Astrocyte of the spinal cord (primary cell): ENCODE measurements at regions not wholly inside any gene's neighbourhood (a gene's known extent, or its start where the extent isn't known, plus 50 kb on each side); places are given as distances from the start of the nearest gene placed in this dataset.

Source experiments
- DNase-seq: peaks from one replicate; pipeline ENCODE4 v3.0.0; 2011; ENCODE audit warnings: low read depth, low spot score
- H3K4me3 ChIP-seq: 2 replicates; pipeline ENCODE4 v1.5.1; 2011; ENCODE audit warnings: low read depth, mild to moderate bottlenecking, low read length, moderate library complexity
- in situ Hi-C: cut with HindIII; loops from 2 replicates; pipeline ENCODE4 v1.10.0; 2017; ENCODE audit warnings: low sequenced_read_pairs
- TF ChIP-seq, protein P1 (sequence below): IDR thresholded peaks from 2 replicates; pipeline ENCODE4 v1.5.1; 2012; ENCODE audit warnings: low read depth, mild to moderate bottlenecking, low read length, inconsistent platforms

DNA sequence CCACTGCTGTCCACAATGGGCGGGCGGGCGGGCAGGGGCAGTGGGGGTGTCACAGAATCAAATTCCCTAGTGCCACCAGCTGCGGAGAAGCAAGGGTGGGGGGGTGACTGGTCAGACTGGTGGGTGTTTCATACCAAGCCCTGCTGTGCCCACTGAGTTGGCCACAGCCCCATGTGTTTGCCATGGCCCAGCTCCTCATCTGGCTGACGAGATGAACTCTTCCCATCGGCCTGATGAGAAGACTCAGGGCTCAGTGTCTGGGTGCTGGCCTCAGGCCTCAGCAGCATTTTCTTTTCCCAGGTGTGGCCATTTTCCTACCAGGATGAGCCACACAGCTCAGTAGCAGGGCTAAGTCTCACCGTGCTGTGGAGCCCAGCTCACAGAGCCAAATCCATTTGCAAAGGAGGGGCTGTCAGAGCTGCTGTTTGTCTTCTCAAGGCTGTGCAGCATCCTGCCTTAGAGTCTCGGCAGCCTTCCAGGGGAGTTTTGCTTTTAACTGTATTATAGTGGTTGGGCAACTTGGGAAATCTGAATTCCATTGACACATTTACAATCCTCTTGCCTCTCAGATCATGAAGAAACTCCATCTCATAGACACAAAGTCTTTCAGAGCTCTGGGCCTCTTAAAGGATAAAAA is 176.8 kb downstream of the ABHD5 start:
- DNase-seq, result peak; percentile 79
- H3K4me3 ChIP-seq, result no peak overlapping the region
- in situ Hi-C loops, result no loop called here
- TF ChIP-seq, protein P1, sequence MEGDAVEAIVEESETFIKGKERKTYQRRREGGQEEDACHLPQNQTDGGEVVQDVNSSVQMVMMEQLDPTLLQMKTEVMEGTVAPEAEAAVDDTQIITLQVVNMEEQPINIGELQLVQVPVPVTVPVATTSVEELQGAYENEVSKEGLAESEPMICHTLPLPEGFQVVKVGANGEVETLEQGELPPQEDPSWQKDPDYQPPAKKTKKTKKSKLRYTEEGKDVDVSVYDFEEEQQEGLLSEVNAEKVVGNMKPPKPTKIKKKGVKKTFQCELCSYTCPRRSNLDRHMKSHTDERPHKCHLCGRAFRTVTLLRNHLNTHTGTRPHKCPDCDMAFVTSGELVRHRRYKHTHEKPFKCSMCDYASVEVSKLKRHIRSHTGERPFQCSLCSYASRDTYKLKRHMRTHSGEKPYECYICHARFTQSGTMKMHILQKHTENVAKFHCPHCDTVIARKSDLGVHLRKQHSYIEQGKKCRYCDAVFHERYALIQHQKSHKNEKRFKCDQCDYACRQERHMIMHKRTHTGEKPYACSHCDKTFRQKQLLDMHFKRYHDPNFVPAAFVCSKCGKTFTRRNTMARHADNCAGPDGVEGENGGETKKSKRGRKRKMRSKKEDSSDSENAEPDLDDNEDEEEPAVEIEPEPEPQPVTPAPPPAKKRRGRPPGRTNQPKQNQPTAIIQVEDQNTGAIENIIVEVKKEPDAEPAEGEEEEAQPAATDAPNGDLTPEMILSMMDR, result no peak

DNA sequence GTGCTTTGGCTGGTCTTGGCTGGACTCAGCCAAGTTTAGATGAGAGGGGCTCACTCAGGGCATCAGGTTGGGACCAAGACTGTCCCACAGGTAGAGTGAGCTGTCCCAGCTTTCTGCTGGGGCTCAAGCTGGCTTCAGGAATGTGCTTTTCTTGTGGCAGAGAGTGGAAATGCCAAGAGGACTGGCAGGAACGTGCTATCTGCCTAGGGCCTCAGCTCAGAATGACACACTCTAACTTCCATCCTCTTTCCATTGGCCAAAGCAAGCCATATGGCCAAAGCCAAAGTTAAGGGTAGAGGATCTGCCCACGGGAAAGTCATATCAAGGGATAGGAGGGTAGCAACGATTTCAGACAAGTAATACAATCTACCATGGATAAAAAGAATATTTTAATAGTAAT is 178.8 kb downstream of the ABHD5 start:
- in situ Hi-C loops, result no loop called here
- no peak for DNase-seq
- TF ChIP-seq, protein P1, result no peak
- no peak overlapping the region for H3K4me3 ChIP-seq

DNA sequence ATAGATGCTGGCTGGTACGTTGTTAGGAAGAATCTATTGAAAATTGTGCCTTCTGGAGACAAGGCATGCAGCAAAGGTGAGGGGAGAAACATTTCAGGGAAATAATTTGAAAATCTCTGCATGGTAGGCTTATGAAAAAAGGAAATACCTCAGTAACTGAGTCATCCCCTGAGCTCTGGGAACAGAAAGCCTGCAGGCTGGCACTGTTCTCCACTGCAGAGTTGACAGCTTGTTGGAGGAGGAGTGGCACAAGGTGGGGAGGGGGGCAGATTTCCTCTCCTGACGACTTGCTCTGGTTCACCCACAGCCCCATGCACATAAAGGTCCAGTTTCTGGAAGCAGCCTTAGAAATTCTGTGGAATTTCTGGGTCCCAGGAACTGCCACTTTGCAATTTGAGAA is 179.4 kb downstream of the ABHD5 start:
- TF ChIP-seq, protein P1, result no peak
- DNase-seq, result peak; percentile 76
- in situ Hi-C loops, result no loop called here
- H3K4me3 ChIP-seq, result no peak overlapping the region

DNA sequence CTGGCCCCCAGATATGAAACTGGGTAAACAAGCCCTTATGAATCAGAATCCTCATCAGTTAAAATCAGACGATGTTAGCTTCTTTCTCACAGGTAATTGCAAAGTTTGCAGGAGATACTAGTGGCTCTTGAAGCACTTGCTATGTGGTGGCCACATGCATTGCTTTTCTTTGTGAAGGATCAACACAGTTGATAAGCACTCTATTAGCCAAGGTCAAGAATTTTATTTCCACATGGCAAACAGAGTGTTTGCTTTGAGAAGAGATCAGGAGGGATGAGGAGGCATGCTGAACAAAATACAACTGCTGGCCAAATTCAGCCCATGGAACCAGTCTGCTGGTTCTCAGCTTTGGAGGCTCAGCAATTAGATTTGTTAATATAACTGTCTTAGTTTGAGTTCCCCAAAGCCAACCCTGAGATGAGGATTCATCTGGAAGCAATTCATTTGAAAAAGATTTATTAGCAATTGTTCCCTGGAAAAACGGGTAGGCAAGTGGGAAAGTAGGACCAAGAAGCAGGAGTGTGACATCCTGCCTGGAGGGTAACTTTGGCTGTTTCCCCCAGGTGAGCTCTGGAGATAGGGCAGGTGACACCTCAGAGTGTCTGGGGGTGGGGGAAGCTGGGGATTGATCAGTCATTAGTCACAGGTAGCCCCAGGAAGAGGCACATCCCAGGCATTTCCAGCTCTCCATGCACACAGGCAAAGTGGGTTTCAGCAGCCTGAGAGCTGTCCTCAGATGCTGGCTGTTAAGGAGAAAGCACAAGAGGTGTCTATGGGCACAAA is 180.3 kb downstream of the ABHD5 start:
- in situ Hi-C loops, result no loop called here

DNA sequence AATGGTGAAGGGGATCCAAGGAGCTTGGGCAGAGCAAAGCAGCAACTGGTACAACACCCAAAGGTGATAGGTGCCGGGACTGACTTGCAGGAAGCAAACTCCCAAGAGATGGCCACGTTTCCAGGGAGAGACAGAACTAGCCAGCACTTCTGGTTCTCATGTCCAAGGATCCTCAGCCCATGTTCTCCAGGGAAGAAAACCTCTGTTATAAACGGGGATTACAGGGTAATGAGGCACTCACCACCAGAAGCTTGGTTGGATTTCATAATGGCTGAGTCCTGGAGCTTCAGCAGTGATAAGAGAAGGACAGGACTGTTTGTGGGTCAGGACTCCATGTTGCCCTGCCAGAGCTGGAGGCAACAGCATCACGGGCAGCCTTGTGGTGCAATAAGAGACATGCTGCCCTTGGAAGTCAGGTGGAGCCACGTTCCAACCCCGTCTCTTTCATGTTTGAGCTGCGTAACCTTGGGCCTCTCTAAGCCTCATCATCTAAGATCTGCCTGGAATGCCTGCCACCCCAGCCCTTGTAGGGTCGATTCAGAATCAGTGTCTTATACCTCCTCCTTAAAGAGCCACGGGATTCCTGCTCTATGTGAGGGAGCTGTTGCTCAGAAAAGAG is 181.0 kb downstream of the ABHD5 start:
- no peak overlapping the region for H3K4me3 ChIP-seq
- in situ Hi-C loops, result no loop called here
- DNase-seq, result no peak
- TF ChIP-seq, protein P1, result no peak

More for the DNA sequence above, 180.3 kb downstream of the ABHD5 start:
- no peak for DNase-seq
- H3K4me3 ChIP-seq, result no peak overlapping the region
- TF ChIP-seq, protein P1, result no peak

DNA sequence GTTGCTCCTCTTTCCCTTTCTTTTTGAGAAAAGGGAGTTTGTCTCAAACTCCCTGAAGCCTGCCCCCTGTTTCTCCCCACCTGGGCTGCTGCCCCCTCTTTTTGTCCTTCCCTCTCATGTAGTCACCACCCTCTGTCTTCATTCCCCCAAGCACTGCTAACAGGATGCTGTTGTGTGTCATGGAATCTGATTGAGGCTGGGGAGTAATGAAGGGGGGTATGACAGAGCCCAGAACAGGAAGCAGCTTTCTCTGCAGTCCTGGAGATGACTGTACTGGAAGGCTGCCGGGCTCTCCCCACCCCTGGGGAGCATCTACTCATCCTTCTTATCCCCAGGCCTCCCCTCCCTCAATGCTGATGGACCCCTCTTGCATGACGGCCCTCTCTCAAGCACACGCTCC is 181.6 kb downstream of the ABHD5 start:
- TF ChIP-seq, protein P1, result no peak
- peak; percentile 91 for DNase-seq
- H3K4me3 ChIP-seq, result no peak overlapping the region
- in situ Hi-C loops, result no loop called here
